SKM-1 treated with dmso at 0.1 percent for 144 hours (cell line): ENCODE measurements at regions not wholly inside any gene's neighbourhood (a gene's known extent, or its start where the extent isn't known, plus 50 kb on each side); places are given as distances from the start of the nearest gene placed in this dataset.
"Not testable (repeated sequence)": the region's sequence is repeated elsewhere in the genome, so short reads cannot be mapped to it uniquely, and the experiment has no call there.

Experiments
- DNase-seq: peaks from one replicate; lab custom pipeline; 2025; ENCODE audit not compliant: unreplicated experiment; lab: John Stamatoyannopoulos, UW

DNA sequence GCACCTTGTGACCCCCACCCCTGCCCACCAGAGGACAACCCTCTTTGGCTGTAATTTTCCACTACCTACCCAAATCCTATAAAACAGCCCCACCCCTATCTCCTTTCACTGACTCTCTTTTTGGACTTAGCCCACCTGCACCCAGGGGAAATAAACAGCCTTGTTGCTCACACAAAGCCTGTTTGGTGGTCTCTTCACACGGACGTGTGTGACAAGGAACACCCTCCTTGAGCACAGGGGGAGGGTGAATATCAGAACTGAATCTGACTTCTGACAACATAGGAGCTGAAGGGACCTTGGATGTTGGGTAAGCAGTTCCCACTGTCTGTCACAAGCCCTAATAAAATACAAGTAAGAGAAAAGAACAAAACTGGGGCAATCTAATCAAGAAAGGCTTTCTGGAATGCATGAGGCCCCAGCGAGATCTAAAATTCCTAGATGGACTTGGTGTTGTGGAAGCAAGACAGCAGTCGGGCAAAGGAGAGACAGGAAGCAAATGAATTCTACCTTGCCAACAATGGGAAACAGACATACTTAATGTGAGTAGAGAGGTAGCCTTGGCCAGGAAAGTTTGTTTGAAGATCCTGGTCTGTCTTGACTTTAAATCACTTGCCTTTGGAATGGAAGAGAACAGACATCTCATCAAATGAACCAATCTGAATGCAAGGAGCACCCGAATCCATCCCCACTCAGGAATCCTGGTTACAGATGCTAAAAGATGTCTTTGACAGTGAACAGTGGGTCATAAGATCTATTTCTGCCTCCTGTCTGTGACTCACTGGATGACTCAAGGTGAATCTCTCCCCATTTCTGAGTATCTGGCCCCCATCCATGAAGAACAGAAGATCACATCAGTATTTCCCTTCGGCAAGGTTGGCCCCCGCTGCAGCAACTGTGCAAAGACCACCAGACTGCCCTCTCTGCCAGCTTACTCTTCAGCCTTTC lies 53.3 kb downstream of the OLFML3 start:
- DNase-seq: no peak

DNA sequence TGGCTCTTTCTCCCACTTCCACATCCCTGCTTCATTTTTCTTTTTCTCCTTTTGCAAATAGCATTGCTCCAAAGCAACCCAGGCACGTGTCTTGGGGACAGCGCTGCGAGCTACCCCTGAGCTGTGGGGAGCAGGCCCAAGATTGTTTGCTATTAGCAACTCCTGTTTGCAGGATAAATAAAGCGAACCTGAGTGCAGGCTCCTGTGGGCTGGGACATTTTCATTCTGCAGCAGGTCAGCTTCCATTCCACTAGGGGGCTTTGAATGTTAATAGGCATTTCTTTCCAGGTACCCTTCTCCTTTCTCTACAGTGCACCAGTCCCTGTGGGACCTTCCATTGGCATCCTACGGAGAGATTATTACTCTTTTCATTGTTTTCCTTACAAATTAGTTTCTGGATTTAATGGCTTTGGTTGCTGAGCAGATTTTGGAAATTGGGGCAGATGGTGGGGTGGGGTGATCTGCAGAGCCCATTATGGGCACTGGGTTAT lies 54.0 kb downstream of the OLFML3 start:
- DNase-seq: peak; percentile 15

DNA sequence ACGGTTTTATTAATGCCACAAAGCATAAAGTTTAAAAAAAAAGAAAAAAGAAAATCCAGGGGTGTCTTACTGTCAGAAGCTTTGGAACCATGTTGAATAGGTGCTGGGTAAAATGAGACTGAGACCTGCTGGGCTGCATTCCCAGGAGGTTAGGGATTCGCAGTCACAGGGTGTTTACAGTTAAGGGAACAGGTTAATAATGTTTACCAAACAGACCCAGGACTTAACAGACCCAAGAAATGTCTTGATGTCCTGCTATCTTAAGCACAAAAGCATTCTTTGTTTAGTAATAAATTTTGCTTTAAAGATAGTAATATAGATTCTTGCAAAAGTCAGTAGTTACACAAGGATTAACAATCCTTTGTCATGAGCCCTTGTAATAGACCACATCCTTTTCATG lies 54.7 kb downstream of the OLFML3 start:
- DNase-seq: no peak

DNA sequence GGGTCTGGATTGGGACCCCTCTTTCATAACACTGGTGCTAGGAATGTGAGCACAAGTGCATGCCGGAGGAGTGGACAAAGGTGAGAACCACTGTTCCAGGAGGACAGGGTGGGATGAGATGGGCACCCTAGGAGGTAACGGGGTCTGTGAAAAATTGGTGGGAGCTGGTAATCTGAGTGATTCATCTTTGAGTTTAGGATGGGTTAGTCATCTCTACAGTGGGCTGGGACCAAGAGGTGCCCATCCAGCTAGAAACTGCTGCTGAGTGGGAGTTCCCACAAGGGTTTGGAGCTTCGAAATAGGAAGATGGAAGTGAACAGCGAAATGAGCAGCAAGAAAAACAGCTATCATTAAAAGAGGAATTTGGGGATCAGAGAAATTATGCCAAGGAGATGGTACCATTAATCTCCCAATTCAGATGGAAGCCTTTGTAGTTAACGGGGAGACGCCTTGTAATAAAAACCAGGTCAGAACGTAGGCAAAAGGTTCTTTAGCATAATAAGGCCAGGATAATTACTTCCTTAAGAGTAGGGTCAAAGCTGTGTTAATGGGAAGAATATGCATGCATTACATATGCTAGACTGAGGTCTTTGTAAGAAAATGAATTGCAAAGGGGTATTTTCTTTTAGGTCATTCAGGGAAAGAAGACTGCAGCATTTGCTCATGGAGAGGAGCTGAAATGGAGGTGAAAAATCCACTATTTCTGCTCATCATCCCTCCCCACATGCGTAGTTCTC lies 55.5 kb downstream of the OLFML3 start:
- DNase-seq: no peak

DNA sequence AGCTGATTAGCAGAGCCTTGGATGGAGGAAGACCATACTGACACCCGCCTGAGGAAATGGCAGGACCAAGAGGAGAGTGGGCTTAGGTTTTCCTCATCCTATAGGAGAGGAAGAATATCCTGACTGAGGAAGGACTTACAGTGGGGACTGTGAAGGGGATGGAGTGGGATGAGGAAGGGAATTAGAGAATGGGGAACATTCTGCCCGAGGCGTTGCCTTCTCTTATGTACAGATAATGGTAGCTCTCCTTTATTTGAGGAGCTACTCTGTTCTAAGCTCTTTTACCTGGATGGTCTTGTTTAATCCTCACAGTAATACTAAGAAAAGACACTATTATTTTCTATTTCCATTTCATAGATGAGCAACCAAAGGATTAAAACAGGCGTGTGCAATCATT lies 56.0 kb downstream of the OLFML3 start:
- no peak for DNase-seq

DNA sequence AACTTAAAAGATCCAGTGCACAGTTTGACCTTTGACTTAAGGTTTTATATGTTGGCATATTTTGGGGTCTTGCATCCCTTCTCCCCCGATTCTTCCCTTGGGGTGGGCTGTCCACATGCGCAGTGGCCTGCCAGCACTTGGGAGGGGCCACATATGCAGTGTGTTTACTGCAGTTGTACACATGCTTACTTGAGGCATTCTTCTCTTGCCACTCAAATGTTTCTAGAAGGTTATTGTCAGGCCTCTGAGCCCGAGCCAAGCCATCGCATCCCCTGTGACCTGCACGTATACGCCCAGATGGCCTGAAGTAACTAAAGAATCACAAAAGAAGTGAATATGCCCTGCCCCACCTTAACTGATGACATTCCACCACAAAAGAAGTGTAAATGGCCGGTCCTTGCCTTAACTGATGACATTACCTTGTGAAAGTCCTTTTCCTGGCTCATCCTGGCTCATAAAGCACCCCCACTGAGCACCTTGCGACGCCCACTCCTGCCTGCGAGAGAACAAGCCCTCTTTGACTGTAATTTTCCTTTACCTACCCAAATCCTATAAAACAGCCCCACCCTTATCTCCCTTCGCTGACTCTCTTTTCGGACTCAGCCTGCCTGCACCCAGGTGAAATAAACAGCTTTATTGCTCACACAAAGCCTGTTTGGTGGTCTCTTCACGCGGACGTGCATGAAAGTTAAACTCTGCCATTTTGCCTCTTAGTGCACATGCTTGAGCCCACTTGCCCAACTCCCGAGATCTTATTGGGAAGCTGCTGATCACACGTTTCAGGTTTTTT lies 57.8 kb downstream of the OLFML3 start:
- not testable (repeated sequence) for DNase-seq

DNA sequence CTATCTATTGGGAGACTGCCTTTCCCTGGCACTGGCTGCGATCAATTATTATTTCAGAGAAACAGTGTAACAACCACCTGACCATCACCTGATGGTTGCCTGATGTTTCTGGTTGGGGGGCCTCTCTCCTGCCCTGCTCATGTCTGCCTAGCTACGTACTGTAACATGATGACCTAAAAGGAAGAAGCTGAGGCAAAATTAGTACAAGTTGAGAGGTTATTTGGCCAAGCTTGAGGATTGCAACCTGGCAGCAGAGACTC lies 58.3 kb downstream of the OLFML3 start:
- DNase-seq: no peak

DNA sequence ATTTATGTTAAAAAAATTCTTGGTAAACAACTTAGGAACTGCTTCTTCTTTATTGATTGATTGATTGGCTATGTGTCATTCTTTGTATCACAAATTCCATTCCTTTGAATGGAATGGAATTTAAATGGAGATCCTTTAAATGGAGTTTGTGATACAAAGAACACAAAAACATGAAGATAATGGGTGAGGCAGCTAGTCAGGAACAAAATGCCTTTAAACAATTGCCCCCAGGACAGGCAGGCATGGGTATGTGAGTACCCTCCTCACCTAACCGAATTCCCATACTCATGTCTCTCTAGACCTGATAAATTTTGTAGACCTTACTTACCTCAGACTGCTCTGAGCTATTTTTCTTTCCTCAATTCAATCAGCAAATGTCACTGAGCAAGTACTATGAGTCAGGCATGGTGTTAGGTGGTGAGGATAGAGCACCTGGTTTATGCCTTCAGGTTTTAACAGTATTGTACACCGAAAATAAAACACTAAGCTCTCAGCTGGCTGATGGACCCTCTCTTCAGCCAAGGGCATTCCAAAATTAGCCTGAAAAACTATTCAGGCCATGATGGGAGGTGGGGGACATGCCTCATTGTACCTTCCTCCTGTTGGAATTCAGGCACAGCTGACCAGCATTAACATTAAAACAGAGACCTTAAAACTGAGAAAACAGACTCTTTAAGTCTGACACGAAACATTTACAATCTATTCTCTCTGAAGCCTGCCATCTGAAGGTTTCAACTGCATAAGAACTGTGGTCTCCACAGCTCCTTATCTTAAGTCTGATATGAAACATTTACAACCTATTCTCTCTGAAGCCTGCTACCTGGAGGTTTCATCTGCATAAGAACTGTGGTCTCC lies 58.9 kb downstream of the OLFML3 start:
- no peak for DNase-seq
